H9 (cell line): ENCODE measurements at regions not wholly inside any gene's neighbourhood (a gene's known extent, or its start where the extent isn't known, plus 50 kb on each side); places are given as distances from the start of the nearest gene placed in this dataset.

Experiments
- DNase-seq: peaks from one replicate; pipeline ENCODE4 v3.0.0-alpha.2; 2017
- H2AFZ ChIP-seq: one replicate; pipeline ENCODE4 v1.6.1; 2013; ENCODE audit warnings: mild to moderate bottlenecking, low read length, control low read depth, moderate library complexity
- H2AK5ac ChIP-seq: 2 replicates; pipeline ENCODE4 v1.6.1; 2013; ENCODE audit warnings: low read length, control low read depth, mixed read lengths; ENCODE audit not compliant: insufficient read length
- H2BK120ac ChIP-seq: one replicate; pipeline ENCODE4 v1.6.1; 2013; ENCODE audit warnings: low read depth, mild to moderate bottlenecking, low read length, control low read depth, inconsistent platforms; ENCODE audit not compliant: poor library complexity, severe bottlenecking
- H2BK12ac ChIP-seq: 2 replicates; pipeline ENCODE4 v1.6.1; 2013; ENCODE audit warnings: low read length, control low read depth, mixed read lengths, low read depth; ENCODE audit not compliant: insufficient read length
- H2BK15ac ChIP-seq: 2 replicates; pipeline ENCODE4 v1.6.1; 2013; ENCODE audit warnings: low read depth, low read length, control low read depth
- H2BK20ac ChIP-seq: one replicate; pipeline ENCODE4 v1.6.1; 2013; ENCODE audit warnings: low read depth, mild to moderate bottlenecking, low read length, control low read depth, inconsistent platforms; ENCODE audit not compliant: poor library complexity, severe bottlenecking
- H2BK5ac ChIP-seq: 2 replicates; pipeline ENCODE4 v1.6.1; 2013; ENCODE audit warnings: low read length, control low read depth, mixed read lengths; ENCODE audit not compliant: insufficient read length
- H3K14ac ChIP-seq: 2 replicates; pipeline ENCODE4 v1.6.1; 2013; ENCODE audit warnings: low read length, control low read depth; ENCODE audit not compliant: insufficient read depth
- H3K18ac ChIP-seq: 2 replicates; pipeline ENCODE4 v1.6.1; 2013; ENCODE audit warnings: low read depth, mild to moderate bottlenecking, mixed read lengths, low read length, control low read depth; ENCODE audit not compliant: insufficient read length
- H3K23ac ChIP-seq: 2 replicates; pipeline ENCODE4 v1.6.1; 2013; ENCODE audit warnings: low read length, control low read depth, mixed read lengths, low read depth; ENCODE audit not compliant: insufficient read length
- H3K23me2 ChIP-seq: 2 replicates; pipeline ENCODE4 v1.6.1; 2013; ENCODE audit warnings: low read depth, mild to moderate bottlenecking, mixed read lengths, low read length, control low read depth; ENCODE audit not compliant: insufficient read length, poor library complexity, severe bottlenecking
- H3K27ac ChIP-seq: 2 replicates; pipeline ENCODE4 v1.5.1; 2013; ENCODE audit warnings: low read length, control low read depth, mixed read lengths, low read depth; ENCODE audit not compliant: insufficient read length
- H3K27me3 ChIP-seq: 2 replicates; pipeline ENCODE4 v1.6.1; 2013; ENCODE audit warnings: low read length, control low read depth, inconsistent platforms; ENCODE audit not compliant: insufficient read depth
- H3K4ac ChIP-seq: 2 replicates; pipeline ENCODE4 v1.6.1; 2013; ENCODE audit warnings: low read depth, mild to moderate bottlenecking, control low read depth, inconsistent platforms, low read length, moderate library complexity
- H3K4me1 ChIP-seq: 2 replicates; pipeline ENCODE4 v1.6.1; 2013; ENCODE audit warnings: low read length, control low read depth, inconsistent platforms; ENCODE audit not compliant: insufficient read depth
- H3K4me2 ChIP-seq: 2 replicates; pipeline ENCODE4 v1.6.1; 2013; ENCODE audit warnings: low read length, control low read depth, mixed read lengths; ENCODE audit not compliant: insufficient read length, insufficient read depth
- H3K56ac ChIP-seq: 2 replicates; pipeline ENCODE4 v1.6.1; 2013; ENCODE audit warnings: low read depth, mild to moderate bottlenecking, mixed read lengths, low read length, control low read depth; ENCODE audit not compliant: insufficient read length
- H3K79me1 ChIP-seq: 2 replicates; pipeline ENCODE4 v1.6.1; 2013; ENCODE audit warnings: low read depth, mild to moderate bottlenecking, moderate library complexity, low read length, control low read depth, inconsistent platforms; ENCODE audit not compliant: insufficient read depth, poor library complexity, severe bottlenecking
- H3K79me2 ChIP-seq: 2 replicates; pipeline ENCODE4 v1.6.1; 2013; ENCODE audit warnings: low read length, control low read depth, inconsistent platforms; ENCODE audit not compliant: insufficient read depth
- H3K9ac ChIP-seq: 2 replicates; pipeline ENCODE4 v1.6.1; 2013; ENCODE audit warnings: low read length, control low read depth, mixed read lengths; ENCODE audit not compliant: insufficient read length; ENCODE audit errors: extremely low read depth
- H3K9me3 ChIP-seq: one replicate; pipeline ENCODE4 v1.6.1; 2013; ENCODE audit warnings: low read depth, low read length, inconsistent platforms; ENCODE audit not compliant: control insufficient read depth
- H3T11ph ChIP-seq: one replicate; pipeline ENCODE4 v1.6.1; 2013; ENCODE audit warnings: mild to moderate bottlenecking, low read length, control low read depth, inconsistent platforms
- H4K20me1 ChIP-seq: one replicate; pipeline ENCODE4 v1.6.1; 2013; ENCODE audit not compliant: control insufficient read depth, insufficient read length, insufficient read depth
- H4K5ac ChIP-seq: 2 replicates; pipeline ENCODE4 v1.6.1; 2013; ENCODE audit warnings: low read depth, mild to moderate bottlenecking, mixed read lengths, low read length, control low read depth; ENCODE audit not compliant: insufficient read length
- H4K8ac ChIP-seq: replicated peaks from 2 replicates; pipeline ENCODE4 v1.6.1; 2013; ENCODE audit warnings: low read length, control low read depth, mixed read lengths, low read depth; ENCODE audit not compliant: insufficient read length
- H4K91ac ChIP-seq: 2 replicates; pipeline ENCODE4 v1.6.1; 2013; ENCODE audit warnings: low read depth, mild to moderate bottlenecking, moderate library complexity, mixed read lengths, low read length, control low read depth; ENCODE audit not compliant: insufficient read length
- H3K27ac Mint-ChIP-seq, 3 experiments: 2 replicates in 2 of 3; 3 replicates in 1 of 3; pipeline ENCODE4 v1.8.0; 2020 to 2021; ENCODE audit warnings: mixed read lengths in 3 of 3, mild to moderate bottlenecking in 1 of 3, moderate library complexity in 1 of 3
- H3K27me3 Mint-ChIP-seq: 2 replicates; pipeline ENCODE4 v1.8.0; 2021; ENCODE audit warnings: low read depth, mild to moderate bottlenecking, moderate library complexity, mixed read lengths
- H3K36me3 Mint-ChIP-seq, 3 experiments: 2 replicates in 2 of 3; 3 replicates in 1 of 3; pipeline ENCODE4 v1.8.0; 2020 to 2021; ENCODE audit warnings: low read depth in 3 of 3, mixed read lengths in 3 of 3; ENCODE audit not compliant: insufficient read depth in 1 of 3
- H3K4me1 Mint-ChIP-seq, 2 experiments: 2 replicates each; pipeline ENCODE4 v1.8.0; 2020; ENCODE audit warnings: mixed read lengths in 2 of 2
- H3K4me3 Mint-ChIP-seq, 2 experiments: 2 replicates in 1 of 2; 3 replicates in 1 of 2; pipeline ENCODE4 v1.8.0; 2020 to 2021; ENCODE audit warnings: mild to moderate bottlenecking in 2 of 2, mixed read lengths in 2 of 2, moderate library complexity in 1 of 2
- H3K9me3 Mint-ChIP-seq, 2 experiments: 2 replicates in 1 of 2; 3 replicates in 1 of 2; pipeline ENCODE4 v1.8.0; 2020; ENCODE audit warnings: mild to moderate bottlenecking in 2 of 2, mixed read lengths in 2 of 2, moderate library complexity in 1 of 2
- CTCF ChIP-seq: fragments of 200-600 bp; sonication (generic); conservative IDR thresholded peaks from 3 replicates; pipeline ENCODE4 v1.8.0; 2021; ENCODE audit warnings: antibody characterized with exemption, mild to moderate bottlenecking
- WGBS: extraction: QIAGEN DNeasy Blood & Tissue Kit; methylation state at CpG from one replicate; pipeline ENCODE4 v1.1.7; 2013; ENCODE audit warnings: missing lambda C conversion rate, low lambda C conversion rate, mixed read lengths; ENCODE audit not compliant: insufficient read length; ENCODE audit errors: extremely low coverage; 5-methylcytosine and 5-hydroxymethylcytosine counted together

DNA sequence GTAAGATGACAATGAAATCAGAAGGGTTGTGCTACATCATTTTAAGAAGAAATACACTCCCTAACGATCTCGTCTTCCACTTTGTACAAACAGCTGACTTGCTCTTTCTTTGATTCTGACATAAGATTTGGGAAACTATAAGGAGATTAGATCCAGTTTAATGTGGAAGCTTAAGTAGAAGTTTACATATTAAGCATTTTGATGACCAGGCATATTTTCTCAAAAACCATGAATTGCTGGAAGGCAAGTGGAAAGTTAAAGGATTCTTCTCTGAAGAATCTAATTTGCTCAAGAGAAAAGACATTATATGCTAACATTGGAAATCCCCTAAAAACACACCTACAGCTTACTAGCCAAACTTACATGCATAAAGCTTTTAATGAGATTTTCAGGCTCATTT is 531.9 kb upstream of the PTPRD start:
- Mint-ChIP-seq H3K27me3 (no peaks in the 10 kb centered on the region), H3K4me3 (no peak overlapping the region), H3K36me3 (no peaks in the 10 kb centered on the region), H3K4me1 (no peaks in the 10 kb centered on the region), H3K27ac (no peak overlapping the region), H3K9me3 (no peaks in the 10 kb centered on the region)
- no peak overlapping the region for H2BK5ac ChIP-seq
- no peak for DNase-seq
- no peak overlapping the region for H3K56ac ChIP-seq
- H3K4me1 ChIP-seq, result no peaks in the 10 kb centered on the region
- no peak overlapping the region for H3T11ph ChIP-seq
- no peaks in the 10 kb centered on the region for H4K20me1 ChIP-seq
- H2AFZ ChIP-seq, result no peak overlapping the region
- no peak overlapping the region for H4K8ac ChIP-seq
- H4K91ac ChIP-seq, result no peak overlapping the region
- no peak overlapping the region for H2AK5ac ChIP-seq
- no peaks in the 10 kb centered on the region for H3K23me2 ChIP-seq
- no peak overlapping the region for H2BK120ac ChIP-seq
- no peak overlapping the region for H3K23ac ChIP-seq
- H3K18ac ChIP-seq, result no peak overlapping the region
- H3K79me1 ChIP-seq, result no peaks in the 10 kb centered on the region
- no peaks in the 10 kb centered on the region for H3K9me3 ChIP-seq
- H4K5ac ChIP-seq, result no peak overlapping the region
- TF ChIP-seq CTCF, result no peak
- H2BK15ac ChIP-seq, result no peak overlapping the region
- no peak overlapping the region for H3K9ac ChIP-seq
- no peak overlapping the region for H3K27ac ChIP-seq
- H3K4ac ChIP-seq, result no peak overlapping the region
- H2BK20ac ChIP-seq, result no peak overlapping the region
- H3K27me3 ChIP-seq, result no peaks in the 10 kb centered on the region
- H3K4me2 ChIP-seq, result no peak overlapping the region
- no peak overlapping the region for H3K14ac ChIP-seq
- no CpG with 5 or more reads among the region's 2 CpGs for WGBS
- no peaks in the 10 kb centered on the region for H3K79me2 ChIP-seq
- no peak overlapping the region for H2BK12ac ChIP-seq
